ENCODE measurements at regions not wholly inside any gene's neighbourhood (a gene's known extent, or its start where the extent isn't known, plus 50 kb on each side); places are given as distances from the start of the nearest gene placed in this dataset.

GRCh38 chr3:17983106-17983505, 240.7 kb upstream of the TBC1D5 start:
- no peak for TF ChIP-seq JUND (IDR thresholded peaks at IDR 0.05; ENCODE audit: low read depth)
- in situ Hi-C loops (cut with HindIII; ENCODE audit: low pct_unique_long_range_greater_than_20kb, low sequenced_read_pairs), result no loop called here
- DNase-seq (ENCODE audit: low read depth in 1 of 2, low spot score in 1 of 2), result no peak

- in situ Hi-C loops (cut with HindIII; ENCODE audit: low pct_unique_long_range_greater_than_20kb, low sequenced_read_pairs), result no loop called here
- TF ChIP-seq JUND (IDR thresholded peaks at IDR 0.05; ENCODE audit: low read depth), result no peak
- DNase-seq (ENCODE audit: low read depth in 1 of 2, low spot score in 1 of 2), result peak in 1 of 2 experiments; percentile 90
Observed at GRCh38 chr3:17982211-17982880, 239.9 kb upstream of the TBC1D5 start.

GRCh38 chr3:17980863-17981262, 238.4 kb upstream of the TBC1D5 start:
- TF ChIP-seq JUND (IDR thresholded peaks at IDR 0.05; ENCODE audit: low read depth), result no peak
- in situ Hi-C loops (cut with HindIII; ENCODE audit: low pct_unique_long_range_greater_than_20kb, low sequenced_read_pairs), result no loop called here
- DNase-seq (ENCODE audit: low read depth in 1 of 2, low spot score in 1 of 2), result no peak

- no peak for TF ChIP-seq JUND (IDR thresholded peaks at IDR 0.05; ENCODE audit: low read depth)
- in situ Hi-C loops (cut with HindIII; ENCODE audit: low pct_unique_long_range_greater_than_20kb, low sequenced_read_pairs), result no loop called here
- no peak for DNase-seq (ENCODE audit: low read depth in 1 of 2, low spot score in 1 of 2)
Observed at GRCh38 chr3:17979911-17980310, 237.5 kb upstream of the TBC1D5 start.

GRCh38 chr3:17979252-17979651, 236.8 kb upstream of the TBC1D5 start:
- peak in 1 of 2 experiments; percentile 74 for DNase-seq (ENCODE audit: low read depth in 1 of 2, low spot score in 1 of 2)
- in situ Hi-C loops (cut with HindIII; ENCODE audit: low pct_unique_long_range_greater_than_20kb, low sequenced_read_pairs), result no loop called here
- TF ChIP-seq JUND (IDR thresholded peaks at IDR 0.05; ENCODE audit: low read depth), result no peak

- DNase-seq (ENCODE audit: low read depth in 1 of 2, low spot score in 1 of 2), result peak in 1 of 2 experiments; percentile 67
- no peak for TF ChIP-seq JUND (IDR thresholded peaks at IDR 0.05; ENCODE audit: low read depth)
- in situ Hi-C loops (cut with HindIII; ENCODE audit: low pct_unique_long_range_greater_than_20kb, low sequenced_read_pairs), result no loop called here
Observed at GRCh38 chr3:17974206-17974841, 231.9 kb upstream of the TBC1D5 start.

- in situ Hi-C loops (cut with HindIII; ENCODE audit: low pct_unique_long_range_greater_than_20kb, low sequenced_read_pairs), result no loop called here
- peak; percentile 38; the same call in 1 of the 2 replicates for TF ChIP-seq JUND (IDR thresholded peaks at IDR 0.05; ENCODE audit: low read depth)
- peak in 1 of 2 experiments; percentile 85 for DNase-seq (ENCODE audit: low read depth in 1 of 2, low spot score in 1 of 2)
Observed at GRCh38 chr3:17972959-17973906, 230.8 kb upstream of the TBC1D5 start.

- DNase-seq (ENCODE audit: low read depth in 1 of 2, low spot score in 1 of 2), result peak in 1 of 2 experiments; percentile 75
- in situ Hi-C loops (cut with HindIII; ENCODE audit: low pct_unique_long_range_greater_than_20kb, low sequenced_read_pairs), result no loop called here
- no peak for TF ChIP-seq JUND (IDR thresholded peaks at IDR 0.05; ENCODE audit: low read depth)
Observed at GRCh38 chr3:17972476-17972875, 230.0 kb upstream of the TBC1D5 start.

- in situ Hi-C loops (cut with HindIII; ENCODE audit: low pct_unique_long_range_greater_than_20kb, low sequenced_read_pairs), result no loop called here
- no peak for DNase-seq (ENCODE audit: low read depth in 1 of 2, low spot score in 1 of 2)
- TF ChIP-seq JUND (IDR thresholded peaks at IDR 0.05; ENCODE audit: low read depth), result no peak
Observed at GRCh38 chr3:17972030-17972429, 229.6 kb upstream of the TBC1D5 start.

GRCh38 chr3:17969985-17970568, 227.6 kb upstream of the TBC1D5 start:
- in situ Hi-C loops (cut with HindIII; ENCODE audit: low pct_unique_long_range_greater_than_20kb, low sequenced_read_pairs), result no loop called here
- DNase-seq (ENCODE audit: low read depth in 1 of 2, low spot score in 1 of 2), result peak in 1 of 2 experiments; percentile 60
- TF ChIP-seq JUND (IDR thresholded peaks at IDR 0.05; ENCODE audit: low read depth), result peak; percentile 94

- in situ Hi-C loops (cut with HindIII; ENCODE audit: low pct_unique_long_range_greater_than_20kb, low sequenced_read_pairs), result no loop called here
- TF ChIP-seq JUND (IDR thresholded peaks at IDR 0.05; ENCODE audit: low read depth), result no peak
- DNase-seq (ENCODE audit: low read depth in 1 of 2, low spot score in 1 of 2), result peak in 1 of 2 experiments; percentile 15
Observed at GRCh38 chr3:17969244-17969643, 226.8 kb upstream of the TBC1D5 start.

GRCh38 chr3:17967953-17968607, 225.6 kb upstream of the TBC1D5 start:
- in situ Hi-C loops (cut with HindIII; ENCODE audit: low pct_unique_long_range_greater_than_20kb, low sequenced_read_pairs), result no loop called here
- peak; percentile 6 to 82 for DNase-seq (ENCODE audit: low read depth in 1 of 2, low spot score in 1 of 2)
- TF ChIP-seq JUND (IDR thresholded peaks at IDR 0.05; ENCODE audit: low read depth), result peak; percentile 73; the same call in 1 of the 2 replicates

Measured in T47D (cell line).